ENCODE measurements at regions not wholly inside any gene's neighbourhood (a gene's known extent, or its start where the extent isn't known, plus 50 kb on each side); places are given as distances from the start of the nearest gene placed in this dataset.

- no peak for DNase-seq
Measured at GRCh38 chr9:119047513-119048307, 321.5 kb downstream of the BRINP1 start.

GRCh38 chr9:119050281-119050680 is 319.0 kb downstream of the BRINP1 start:
- no peak for DNase-seq

- DNase-seq = peak in 1 of 2 experiments; percentile 26
Measured at GRCh38 chr9:119052339-119053030, 316.8 kb downstream of the BRINP1 start.

GRCh38 chr9:119053070-119053469 is 316.2 kb downstream of the BRINP1 start:
- no peak for DNase-seq

- no peak for DNase-seq
Measured at GRCh38 chr9:119060629-119061385, 308.4 kb downstream of the BRINP1 start.

- DNase-seq = no peak
Measured at GRCh38 chr9:119071636-119072035, 297.6 kb downstream of the BRINP1 start.

GRCh38 chr9:119074017-119074416 is 295.2 kb downstream of the BRINP1 start:
- no peak for DNase-seq

GRCh38 chr9:119078015-119078414 is 291.2 kb downstream of the BRINP1 start:
- DNase-seq = no peak

- DNase-seq = no peak
Measured at GRCh38 chr9:119083673-119084072, 285.6 kb downstream of the BRINP1 start.

- no peak for DNase-seq
Measured at GRCh38 chr9:119086590-119086989, 282.6 kb downstream of the BRINP1 start.

GRCh38 chr9:119088002-119088547 is 281.2 kb downstream of the BRINP1 start:
- DNase-seq = no peak

GRCh38 chr9:119091074-119091473 is 278.2 kb downstream of the BRINP1 start:
- DNase-seq = no peak

- DNase-seq = no peak
Measured at GRCh38 chr9:119092125-119092524, 277.1 kb downstream of the BRINP1 start.

GRCh38 chr9:119094086-119094485 is 275.1 kb downstream of the BRINP1 start:
- DNase-seq = no peak

- DNase-seq = no peak
Measured at GRCh38 chr9:119095072-119095471, 274.2 kb downstream of the BRINP1 start.

- DNase-seq = no peak
Measured at GRCh38 chr9:119101048-119101447, 268.2 kb downstream of the BRINP1 start.

GRCh38 chr9:119114681-119115080 is 254.6 kb downstream of the BRINP1 start:
- DNase-seq = no peak

All from NCI-H446 (cell line).